HG02763 (cell line): ENCODE measurements at regions not wholly inside any gene's neighbourhood (a gene's known extent, or its start where the extent isn't known, plus 50 kb on each side); places are given as distances from the start of the nearest gene placed in this dataset.

ENCODE experiments used
- ATAC-seq: cut with Tn5 transposase; IDR thresholded peaks from one replicate; pipeline ENCODE4 v1.9.1; 2021; ENCODE audit warnings: mild to moderate bottlenecking, moderate library complexity; ENCODE audit not compliant: unreplicated experiment

- ATAC-seq = no peak
Observed at GRCh38 chr5:54721951-54722654, 204.5 kb downstream of the SNX18 start.

DNA sequence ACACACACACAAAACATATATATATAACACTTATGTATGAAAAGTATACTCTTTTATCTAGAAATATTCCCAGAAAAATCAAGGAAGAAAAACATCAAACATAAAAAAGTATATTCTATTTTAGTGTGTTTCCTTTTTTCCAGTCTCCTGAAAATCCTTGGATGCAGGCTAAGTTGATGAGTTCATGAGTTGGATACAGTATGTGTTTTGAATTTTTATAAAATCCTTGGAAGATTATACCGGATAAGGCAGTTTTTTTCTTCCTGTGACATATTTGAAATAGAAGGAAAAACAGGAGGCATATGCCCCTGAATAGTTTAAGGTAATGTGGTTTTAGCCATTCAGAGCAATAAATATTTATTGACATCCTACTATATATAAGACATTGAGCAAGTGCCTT is 203.6 kb downstream of the SNX18 start:
- ATAC-seq = no peak

GRCh38 chr5:54720341-54720740 is 202.8 kb downstream of the SNX18 start:
- ATAC-seq = no peak

DNA sequence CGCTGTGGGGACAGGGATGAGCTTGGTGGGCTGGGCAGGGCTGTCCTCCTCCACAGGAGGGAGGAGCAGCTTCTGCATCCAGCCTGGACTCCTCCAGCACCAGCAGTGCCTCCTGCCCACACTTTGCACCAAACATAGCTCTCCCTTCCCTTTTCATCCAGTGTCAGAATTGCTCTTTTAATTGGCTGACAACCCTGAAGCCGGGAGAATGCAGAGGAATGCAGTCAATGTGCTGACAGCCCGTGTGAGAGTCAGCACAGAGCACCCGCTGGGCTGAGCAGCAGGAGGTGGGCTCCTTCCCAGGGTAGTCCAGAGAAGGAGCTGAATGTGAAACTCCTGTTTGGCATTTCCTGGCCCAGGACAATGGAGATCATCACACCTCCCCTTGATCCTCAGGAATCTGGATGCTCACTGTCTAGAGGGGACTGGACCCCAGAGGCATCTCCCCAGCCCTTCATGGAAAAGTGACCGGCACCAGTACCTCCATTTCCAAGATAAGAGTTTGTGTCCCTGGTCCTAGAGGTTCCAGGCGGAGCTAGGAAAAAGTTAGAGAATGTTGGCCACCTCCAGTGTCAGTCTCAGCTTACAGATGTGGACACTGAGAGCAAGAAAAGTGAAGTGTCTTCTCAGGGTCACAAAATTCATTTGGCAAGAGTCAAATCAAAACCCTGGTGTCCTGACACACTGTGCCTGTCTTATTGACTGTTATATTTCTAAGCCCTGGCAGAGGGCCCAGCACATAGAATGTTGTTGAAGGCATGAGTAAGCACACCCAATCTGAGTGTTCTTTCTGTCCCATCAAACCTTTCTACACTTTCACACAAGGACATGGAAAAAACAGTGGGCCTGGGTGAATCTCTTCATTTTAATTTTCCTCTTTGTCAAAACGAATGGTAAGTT is 202.1 kb downstream of the SNX18 start:
- no peak for ATAC-seq

- no peak for ATAC-seq
Observed at GRCh38 chr5:54718656-54719055, 201.1 kb downstream of the SNX18 start.

GRCh38 chr5:54717870-54718269 is 200.3 kb downstream of the SNX18 start:
- no peak for ATAC-seq

DNA sequence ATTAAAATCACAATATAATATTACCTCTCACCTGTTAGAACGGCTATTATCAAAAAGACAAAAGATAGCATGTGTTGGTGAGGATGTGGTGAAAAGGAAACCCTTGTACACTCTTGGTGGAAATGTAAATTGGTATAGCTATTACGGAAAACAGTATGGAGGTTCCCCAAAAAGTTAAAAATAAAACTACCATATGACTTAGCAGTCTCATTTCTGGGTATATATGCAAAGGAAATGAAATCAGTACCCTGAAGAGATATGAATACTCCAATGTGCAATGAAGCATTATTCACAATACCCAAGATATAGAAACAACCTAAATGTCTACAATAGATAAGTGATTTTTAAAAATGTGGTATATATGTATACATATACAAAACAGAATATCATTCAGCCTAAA is 199.9 kb downstream of the SNX18 start:
- ATAC-seq = no peak

GRCh38 chr5:54713923-54714581 is 196.5 kb downstream of the SNX18 start:
- no peak for ATAC-seq

GRCh38 chr5:54709096-54709495 is 191.5 kb downstream of the SNX18 start:
- ATAC-seq = no peak

GRCh38 chr5:54707841-54708240 is 190.3 kb downstream of the SNX18 start:
- ATAC-seq = no peak

GRCh38 chr5:54705994-54706653 is 188.6 kb downstream of the SNX18 start:
- no peak for ATAC-seq

DNA sequence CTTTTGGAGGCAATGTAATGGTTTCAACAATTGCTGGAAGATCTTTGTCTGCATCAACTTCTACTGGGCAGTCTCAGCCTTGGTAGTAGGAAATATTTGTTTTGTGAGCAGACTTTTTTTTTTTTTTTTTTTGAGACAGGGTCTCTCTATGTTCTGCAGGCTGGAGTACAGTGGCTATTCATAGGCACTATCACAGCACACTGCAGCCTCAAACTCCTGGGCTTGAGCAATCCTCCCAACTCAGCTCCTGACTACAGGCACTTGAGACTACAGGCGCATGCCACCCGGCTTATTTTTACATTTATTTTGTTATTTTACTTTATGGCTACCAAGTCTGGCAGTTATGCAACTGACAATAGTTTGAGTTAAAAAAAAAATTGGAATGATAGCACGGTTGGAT is 187.3 kb downstream of the SNX18 start:
- no peak for ATAC-seq

DNA sequence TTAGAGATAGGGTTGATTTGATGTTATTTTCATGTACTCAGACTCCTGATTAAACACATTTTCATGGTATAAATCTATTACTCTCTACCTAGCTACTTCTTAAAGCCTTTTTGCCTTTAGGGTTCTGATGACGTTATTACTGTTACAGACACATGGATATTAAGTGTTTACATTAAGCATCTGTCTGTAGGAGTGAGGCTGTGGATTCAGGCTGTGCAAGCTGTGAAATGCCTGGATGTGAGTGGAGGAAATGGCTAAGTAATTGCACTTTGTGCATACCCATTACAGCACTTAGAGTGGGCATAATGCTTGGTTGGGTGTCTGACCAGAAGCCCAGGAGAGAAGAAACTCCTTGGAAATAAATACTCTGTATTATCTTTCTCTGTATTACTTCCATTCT is 186.8 kb downstream of the SNX18 start:
- ATAC-seq = no peak

DNA sequence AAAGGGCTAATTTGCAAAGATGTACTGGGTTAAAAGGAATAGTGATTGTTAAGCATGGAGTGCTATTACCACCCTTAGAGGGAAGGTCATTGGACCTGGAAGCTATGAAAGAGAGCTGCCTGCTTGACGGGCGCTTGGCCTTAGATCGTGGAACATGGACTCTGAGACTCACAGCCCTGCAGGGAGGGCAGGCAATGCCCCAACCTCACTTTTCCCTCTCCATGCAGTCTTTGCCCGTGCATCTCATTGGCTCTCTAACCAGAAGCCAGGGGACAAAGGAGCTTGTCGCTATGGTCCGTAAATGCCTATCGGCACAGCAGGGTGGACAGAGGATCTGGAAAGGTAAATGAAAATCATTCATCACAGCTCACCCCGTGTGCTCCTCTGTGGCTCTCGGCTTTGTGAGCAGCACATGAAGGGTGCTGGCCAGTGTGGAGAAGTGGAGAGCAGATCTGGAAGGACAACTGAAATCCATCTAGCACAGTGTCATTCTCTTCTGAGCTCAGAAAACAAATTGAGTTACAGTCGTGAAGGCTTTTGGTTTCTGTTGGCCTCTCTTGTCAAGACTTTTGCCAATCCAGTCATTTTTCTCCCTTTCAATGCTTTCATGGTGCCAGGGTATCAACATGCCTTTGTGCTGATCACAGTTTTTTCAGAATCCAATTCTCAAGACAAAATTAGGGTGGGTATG is 186.2 kb downstream of the SNX18 start:
- ATAC-seq = no peak

GRCh38 chr5:54703133-54703532 is 185.6 kb downstream of the SNX18 start:
- ATAC-seq = no peak

DNA sequence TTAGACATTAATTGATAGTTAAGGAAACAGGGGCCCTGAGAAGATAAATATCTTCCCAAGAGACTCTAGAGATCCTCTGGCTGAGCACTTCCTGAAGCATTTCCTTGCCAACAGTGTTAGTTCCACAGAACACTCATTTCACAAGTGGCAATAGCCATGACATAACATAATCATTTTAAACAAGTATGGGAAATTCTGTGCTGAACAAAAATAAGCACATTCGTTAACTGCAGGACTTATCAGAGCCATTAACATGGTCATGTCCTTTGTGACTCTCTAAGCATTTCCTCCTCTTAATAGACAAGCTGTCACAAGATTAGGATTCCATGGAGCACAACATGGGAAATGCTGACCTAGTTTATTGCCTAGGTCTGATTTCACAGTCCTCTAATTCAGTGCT is 184.9 kb downstream of the SNX18 start:
- ATAC-seq = no peak

DNA sequence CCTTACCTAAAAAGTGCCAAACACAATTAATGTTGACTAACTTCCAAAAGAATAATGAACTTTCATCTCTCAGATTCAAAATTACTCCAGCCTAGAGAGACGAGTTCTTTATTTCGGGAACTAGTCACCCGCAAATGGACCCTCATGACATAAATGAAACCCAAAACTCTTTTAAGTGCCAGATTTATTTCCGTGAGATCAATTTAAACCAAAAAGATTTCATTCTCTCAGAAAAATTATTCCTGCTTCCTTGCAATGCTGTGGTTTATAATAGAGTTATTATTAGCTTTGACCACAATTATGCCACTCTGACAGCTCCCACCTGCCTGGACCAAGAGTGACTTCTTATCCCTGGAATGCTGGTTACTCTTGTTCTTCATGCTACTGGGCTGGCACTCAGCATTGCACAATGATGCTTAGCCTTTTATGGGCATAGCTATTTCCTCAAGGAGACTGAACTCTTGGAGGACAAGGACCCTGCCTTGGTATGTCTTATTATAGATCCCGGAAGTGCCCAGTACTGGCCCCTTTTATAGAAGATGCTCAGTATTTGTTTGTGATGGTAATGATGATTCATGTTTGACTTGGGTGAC is 183.5 kb downstream of the SNX18 start:
- ATAC-seq = no peak

DNA sequence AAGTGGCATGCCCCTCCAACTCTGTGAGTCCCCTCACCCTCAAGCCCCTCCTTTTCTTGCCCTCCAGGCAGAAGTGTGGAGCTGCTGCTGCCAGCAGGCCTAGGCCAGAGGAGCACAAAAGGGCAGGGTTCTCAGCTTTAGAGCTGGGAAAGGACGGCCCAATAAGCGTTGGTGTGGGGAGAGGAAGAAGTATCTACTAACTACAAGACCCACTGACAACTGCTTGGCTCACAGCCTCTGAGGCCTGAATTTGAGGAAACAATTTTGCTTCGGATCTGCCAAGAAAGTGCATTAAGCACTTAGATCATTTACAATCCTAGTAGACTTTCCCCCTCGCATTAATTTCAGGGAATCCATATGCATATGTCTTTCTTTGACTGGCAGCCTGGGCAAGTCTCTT is 179.4 kb downstream of the SNX18 start:
- no peak for ATAC-seq

- no peak for ATAC-seq
Observed at GRCh38 chr5:54696346-54696745, 178.8 kb downstream of the SNX18 start.
